ENCODE measurements at regions not wholly inside any gene's neighbourhood (a gene's known extent, or its start where the extent isn't known, plus 50 kb on each side); places are given as distances from the start of the nearest gene placed in this dataset.

DNA sequence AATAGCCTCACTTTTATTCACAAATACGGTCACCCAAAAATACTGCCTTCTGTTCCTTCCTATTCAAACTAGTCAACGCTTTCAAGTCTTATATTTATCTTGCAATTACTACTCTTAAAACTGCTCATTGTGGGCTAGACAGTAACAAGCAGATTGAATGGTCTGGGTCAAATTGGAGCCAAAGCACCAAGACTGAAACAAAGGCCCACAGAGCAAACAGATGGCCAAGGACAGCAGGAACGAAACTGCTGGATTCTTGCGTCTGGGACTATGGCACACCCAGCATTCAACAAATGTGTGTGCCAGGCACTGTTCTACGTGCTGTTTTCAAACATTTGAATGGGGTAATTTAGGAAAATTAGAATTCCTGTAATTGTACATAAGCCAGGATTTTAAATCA lies 250.1 kb upstream of the PSMD7 start:
- Histone ChIP-seq H3K4me3 (ENCODE audit: low read depth, low read length) (no peak overlapping the region), H3K27me3 (ENCODE audit: insufficient read depth, low read depth, severe bottlenecking) (peaks cover 3% of the 10 kb centered on the region), H3K27ac (no peak overlapping the region), H3K36me3 (no peaks in the 10 kb centered on the region), H3K9me3 (ENCODE audit: severe bottlenecking) (no peaks in the 10 kb centered on the region)
- TF ChIP-seq CTCF (IDR thresholded peaks at IDR 0.05; ENCODE audit: low read depth, low read length), result no peak
- no peak for DNase-seq

DNA sequence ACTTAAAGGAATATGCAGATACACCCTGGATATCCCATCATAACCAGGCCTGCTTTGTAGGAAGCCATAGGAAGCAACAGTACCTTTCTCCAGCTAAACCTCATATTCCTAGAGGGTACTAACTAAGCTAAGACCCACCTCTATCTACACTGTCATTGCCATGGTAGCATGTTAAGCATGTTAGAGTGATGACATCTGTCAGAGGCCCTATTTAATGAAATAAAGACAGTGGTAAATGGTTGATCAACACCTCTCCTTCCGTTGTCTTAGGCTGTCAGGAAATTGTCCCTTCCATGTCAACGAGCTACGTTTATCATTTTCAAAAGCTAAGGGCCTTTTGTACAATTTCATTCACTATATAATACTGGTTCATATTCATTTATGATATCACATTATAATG lies 251.1 kb upstream of the PSMD7 start:
- Histone ChIP-seq H3K4me3 (ENCODE audit: low read depth, low read length) (no peak overlapping the region), H3K36me3 (no peaks in the 10 kb centered on the region), H3K27me3 (ENCODE audit: insufficient read depth, low read depth, severe bottlenecking) (peaks cover 3% of the 10 kb centered on the region), H3K27ac (no peak overlapping the region), H3K9me3 (ENCODE audit: severe bottlenecking) (no peaks in the 10 kb centered on the region)
- no peak for TF ChIP-seq CTCF (IDR thresholded peaks at IDR 0.05; ENCODE audit: low read depth, low read length)
- DNase-seq, result no peak

DNA sequence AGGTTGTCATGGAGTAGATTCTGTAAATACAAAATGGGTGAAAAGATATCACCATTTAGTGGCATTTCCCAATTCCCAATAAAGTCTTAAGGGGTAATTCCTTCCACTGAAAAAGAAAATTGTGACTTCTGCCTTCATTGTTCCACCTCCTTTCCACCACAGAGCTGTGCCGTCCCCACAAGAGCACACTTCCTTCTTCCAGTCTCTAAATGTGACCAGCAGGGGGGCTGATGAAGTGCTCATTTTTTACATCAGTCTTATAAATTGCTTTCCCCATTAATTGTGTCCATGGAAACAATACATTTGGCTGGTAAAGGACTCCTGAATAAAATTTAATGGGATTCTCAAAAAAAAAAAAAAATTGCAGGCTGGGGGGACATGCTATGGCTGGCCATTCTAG lies 260.8 kb upstream of the PSMD7 start:
- peak; percentile 52 for TF ChIP-seq CTCF (IDR thresholded peaks at IDR 0.05; ENCODE audit: low read depth, low read length)
- Histone ChIP-seq H3K27ac (no peak overlapping the region), H3K36me3 (no peaks in the 10 kb centered on the region), H3K4me3 (ENCODE audit: low read depth, low read length) (no peak overlapping the region), H3K9me3 (ENCODE audit: severe bottlenecking) (no peaks in the 10 kb centered on the region), H3K27me3 (ENCODE audit: insufficient read depth, low read depth, severe bottlenecking) (peaks cover 10% of the 10 kb centered on the region)
- peak; percentile 11 for DNase-seq

DNA sequence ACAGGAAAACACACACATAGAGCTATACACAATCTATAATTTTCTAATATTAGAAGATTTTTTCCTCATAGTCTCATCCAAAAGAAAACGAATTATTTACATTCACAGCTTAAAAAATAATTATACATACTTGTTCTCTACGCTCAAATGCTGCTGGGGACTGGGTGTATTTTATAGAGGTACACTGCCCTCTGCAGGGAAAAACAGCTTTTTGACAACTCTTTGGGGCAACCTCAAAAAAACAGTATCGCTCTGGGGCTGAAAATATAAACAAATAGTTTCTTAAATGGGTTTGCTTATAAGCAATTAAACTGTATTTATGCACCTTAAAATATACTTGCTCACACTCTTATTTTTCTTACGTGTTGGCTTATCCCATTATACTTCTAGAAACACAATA lies 261.8 kb upstream of the PSMD7 start:
- Histone ChIP-seq H3K4me3 (ENCODE audit: low read depth, low read length) (no peak overlapping the region), H3K27ac (no peak overlapping the region), H3K36me3 (no peaks in the 10 kb centered on the region), H3K9me3 (ENCODE audit: severe bottlenecking) (no peaks in the 10 kb centered on the region), H3K27me3 (ENCODE audit: insufficient read depth, low read depth, severe bottlenecking) (peaks cover 6% of the 10 kb centered on the region)
- DNase-seq, result peak; percentile 8
- TF ChIP-seq CTCF (IDR thresholded peaks at IDR 0.05; ENCODE audit: low read depth, low read length), result 0 out of 2 replicates have a peak, but pooled peaks have one; percentile 23

DNA sequence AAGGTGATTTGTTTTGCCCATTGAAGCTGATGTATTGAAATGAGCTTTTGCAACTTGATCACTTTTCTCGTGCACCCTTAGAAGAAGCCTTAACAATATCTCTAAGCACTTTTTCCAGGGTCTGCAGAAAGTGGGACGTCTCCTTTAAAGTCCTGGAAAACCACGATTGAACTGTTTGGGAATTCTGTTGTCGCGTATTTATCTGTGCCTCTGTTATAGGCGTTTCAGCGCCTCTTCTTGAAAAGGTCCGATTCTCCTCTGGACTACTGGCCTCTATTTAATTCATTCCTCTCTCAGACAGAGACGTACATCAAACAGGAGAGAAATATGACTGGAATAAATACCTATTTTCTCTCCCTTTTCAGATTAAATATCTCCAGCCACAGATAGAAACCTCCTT lies 262.4 kb upstream of the PSMD7 start:
- peaks cover 6% of the 10 kb centered on the region for H3K27me3 ChIP-seq (ENCODE audit: insufficient read depth, low read depth, severe bottlenecking)
- DNase-seq, result no peak
- no peaks in the 10 kb centered on the region for H3K9me3 ChIP-seq (ENCODE audit: severe bottlenecking)
- no peaks in the 10 kb centered on the region for H3K36me3 ChIP-seq
- TF ChIP-seq CTCF (IDR thresholded peaks at IDR 0.05; ENCODE audit: low read depth, low read length), result no peak
- H3K4me3 ChIP-seq (ENCODE audit: low read depth, low read length), result no peak overlapping the region
- H3K27ac ChIP-seq, result no peak overlapping the region

DNA sequence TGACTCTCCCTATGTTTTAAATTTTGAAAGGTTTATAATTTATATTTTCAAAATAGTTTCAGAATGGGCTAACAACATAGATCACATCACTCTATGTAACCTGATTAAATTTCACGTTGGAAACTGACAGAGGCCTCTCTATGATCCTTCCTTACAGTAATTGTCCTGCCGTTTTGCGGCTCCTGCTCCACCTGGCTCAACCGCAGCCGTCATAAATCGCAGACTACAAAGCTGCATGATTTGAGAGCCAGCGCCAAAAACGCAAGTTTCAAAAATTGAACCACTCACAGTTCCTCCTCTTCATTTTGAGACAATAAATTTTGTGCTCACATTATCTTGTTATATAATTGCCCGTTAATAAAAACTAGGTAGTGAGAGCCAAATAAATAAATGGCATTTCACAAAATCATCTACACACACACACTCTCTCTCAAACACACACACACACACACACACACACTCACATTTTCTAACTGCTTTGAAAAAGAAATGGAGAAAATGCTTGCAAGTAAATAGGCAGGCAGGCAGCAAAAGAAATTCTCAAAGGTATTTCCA lies 263.1 kb upstream of the PSMD7 start:
- no peak overlapping the region for H3K27ac ChIP-seq
- no peak for DNase-seq
- H3K9me3 ChIP-seq (ENCODE audit: severe bottlenecking), result no peaks in the 10 kb centered on the region
- peaks cover 10% of the 10 kb centered on the region for H3K27me3 ChIP-seq (ENCODE audit: insufficient read depth, low read depth, severe bottlenecking)
- no peaks in the 10 kb centered on the region for H3K36me3 ChIP-seq
- no peak overlapping the region for H3K4me3 ChIP-seq (ENCODE audit: low read depth, low read length)
- no peak for TF ChIP-seq CTCF (IDR thresholded peaks at IDR 0.05; ENCODE audit: low read depth, low read length)
